Gastrocnemius medialis (tissue), 4 donors: ENCODE measurements at regions not wholly inside any gene's neighbourhood (a gene's known extent, or its start where the extent isn't known, plus 50 kb on each side); places are given as distances from the start of the nearest gene placed in this dataset.

Experiments used
- CTCF ChIP-seq, 5 experiments: fragments of 450-650 bp in 3 of 5; fragments of 200-600 bp in 2 of 5; sonication (generic) in 2 of 5; IDR thresholded peaks in 4 of 5; conservative IDR thresholded peaks in 1 of 5; 1 replicate in 4 of 5; 2 replicates in 1 of 5; pipeline ENCODE4 v1.5.1; 2016 to 2019; ENCODE audit warnings: antibody characterized with exemption in 5 of 5, mild to moderate bottlenecking in 3 of 5, moderate library complexity in 3 of 5
- POLR2A ChIP-seq, 2 donors: fragments of 450-650 bp; IDR thresholded peaks; one replicate each; pipeline ENCODE4 v1.6.1; 2017; ENCODE audit warnings: antibody characterized with exemption in 2 of 2, mild to moderate bottlenecking in 2 of 2, moderate library complexity in 2 of 2

GRCh38 chr9:107700847-107701246 lies 211.3 kb upstream of the KLF4 start:
- TF ChIP-seq CTCF (IDR thresholded peaks at IDR 0.05 in 4 of 5, conservative IDR thresholded peaks at IDR 0.05 in 1 of 5) (no peak), POLR2A (IDR thresholded peaks at IDR 0.05) (no peak)
